H9 (cell line): ENCODE measurements at regions not wholly inside any gene's neighbourhood (a gene's known extent, or its start where the extent isn't known, plus 50 kb on each side); places are given as distances from the start of the nearest gene placed in this dataset.

Experiments used
- DNase-seq: peaks from one replicate; pipeline ENCODE4 v3.0.0-alpha.2; 2017
- H2AFZ ChIP-seq: one replicate; pipeline ENCODE4 v1.6.1; 2013; ENCODE audit warnings: mild to moderate bottlenecking, low read length, control low read depth, moderate library complexity
- H2AK5ac ChIP-seq: 2 replicates; pipeline ENCODE4 v1.6.1; 2013; ENCODE audit warnings: low read length, control low read depth, mixed read lengths; ENCODE audit not compliant: insufficient read length
- H2BK120ac ChIP-seq: one replicate; pipeline ENCODE4 v1.6.1; 2013; ENCODE audit warnings: low read depth, mild to moderate bottlenecking, low read length, control low read depth, inconsistent platforms; ENCODE audit not compliant: poor library complexity, severe bottlenecking
- H2BK12ac ChIP-seq: 2 replicates; pipeline ENCODE4 v1.6.1; 2013; ENCODE audit warnings: low read length, control low read depth, mixed read lengths, low read depth; ENCODE audit not compliant: insufficient read length
- H2BK15ac ChIP-seq: 2 replicates; pipeline ENCODE4 v1.6.1; 2013; ENCODE audit warnings: low read depth, low read length, control low read depth
- H2BK20ac ChIP-seq: one replicate; pipeline ENCODE4 v1.6.1; 2013; ENCODE audit warnings: low read depth, mild to moderate bottlenecking, low read length, control low read depth, inconsistent platforms; ENCODE audit not compliant: poor library complexity, severe bottlenecking
- H2BK5ac ChIP-seq: 2 replicates; pipeline ENCODE4 v1.6.1; 2013; ENCODE audit warnings: low read length, control low read depth, mixed read lengths; ENCODE audit not compliant: insufficient read length
- H3K14ac ChIP-seq: 2 replicates; pipeline ENCODE4 v1.6.1; 2013; ENCODE audit warnings: low read length, control low read depth; ENCODE audit not compliant: insufficient read depth
- H3K18ac ChIP-seq: 2 replicates; pipeline ENCODE4 v1.6.1; 2013; ENCODE audit warnings: low read depth, mild to moderate bottlenecking, mixed read lengths, low read length, control low read depth; ENCODE audit not compliant: insufficient read length
- H3K23ac ChIP-seq: 2 replicates; pipeline ENCODE4 v1.6.1; 2013; ENCODE audit warnings: low read length, control low read depth, mixed read lengths, low read depth; ENCODE audit not compliant: insufficient read length
- H3K23me2 ChIP-seq: 2 replicates; pipeline ENCODE4 v1.6.1; 2013; ENCODE audit warnings: low read depth, mild to moderate bottlenecking, mixed read lengths, low read length, control low read depth; ENCODE audit not compliant: insufficient read length, poor library complexity, severe bottlenecking
- H3K27ac ChIP-seq: 2 replicates; pipeline ENCODE4 v1.5.1; 2013; ENCODE audit warnings: low read length, control low read depth, mixed read lengths, low read depth; ENCODE audit not compliant: insufficient read length
- H3K27me3 ChIP-seq: 2 replicates; pipeline ENCODE4 v1.6.1; 2013; ENCODE audit warnings: low read length, control low read depth, inconsistent platforms; ENCODE audit not compliant: insufficient read depth
- H3K4ac ChIP-seq: 2 replicates; pipeline ENCODE4 v1.6.1; 2013; ENCODE audit warnings: low read depth, mild to moderate bottlenecking, control low read depth, inconsistent platforms, low read length, moderate library complexity
- H3K4me1 ChIP-seq: 2 replicates; pipeline ENCODE4 v1.6.1; 2013; ENCODE audit warnings: low read length, control low read depth, inconsistent platforms; ENCODE audit not compliant: insufficient read depth
- H3K4me2 ChIP-seq: 2 replicates; pipeline ENCODE4 v1.6.1; 2013; ENCODE audit warnings: low read length, control low read depth, mixed read lengths; ENCODE audit not compliant: insufficient read length, insufficient read depth
- H3K56ac ChIP-seq: 2 replicates; pipeline ENCODE4 v1.6.1; 2013; ENCODE audit warnings: low read depth, mild to moderate bottlenecking, mixed read lengths, low read length, control low read depth; ENCODE audit not compliant: insufficient read length
- H3K79me1 ChIP-seq: 2 replicates; pipeline ENCODE4 v1.6.1; 2013; ENCODE audit warnings: low read depth, mild to moderate bottlenecking, moderate library complexity, low read length, control low read depth, inconsistent platforms; ENCODE audit not compliant: insufficient read depth, poor library complexity, severe bottlenecking
- H3K79me2 ChIP-seq: 2 replicates; pipeline ENCODE4 v1.6.1; 2013; ENCODE audit warnings: low read length, control low read depth, inconsistent platforms; ENCODE audit not compliant: insufficient read depth
- H3K9ac ChIP-seq: 2 replicates; pipeline ENCODE4 v1.6.1; 2013; ENCODE audit warnings: low read length, control low read depth, mixed read lengths; ENCODE audit not compliant: insufficient read length; ENCODE audit errors: extremely low read depth
- H3K9me3 ChIP-seq: one replicate; pipeline ENCODE4 v1.6.1; 2013; ENCODE audit warnings: low read depth, low read length, inconsistent platforms; ENCODE audit not compliant: control insufficient read depth
- H3T11ph ChIP-seq: one replicate; pipeline ENCODE4 v1.6.1; 2013; ENCODE audit warnings: mild to moderate bottlenecking, low read length, control low read depth, inconsistent platforms
- H4K20me1 ChIP-seq: one replicate; pipeline ENCODE4 v1.6.1; 2013; ENCODE audit not compliant: control insufficient read depth, insufficient read length, insufficient read depth
- H4K5ac ChIP-seq: 2 replicates; pipeline ENCODE4 v1.6.1; 2013; ENCODE audit warnings: low read depth, mild to moderate bottlenecking, mixed read lengths, low read length, control low read depth; ENCODE audit not compliant: insufficient read length
- H4K8ac ChIP-seq: replicated peaks from 2 replicates; pipeline ENCODE4 v1.6.1; 2013; ENCODE audit warnings: low read length, control low read depth, mixed read lengths, low read depth; ENCODE audit not compliant: insufficient read length
- H4K91ac ChIP-seq: 2 replicates; pipeline ENCODE4 v1.6.1; 2013; ENCODE audit warnings: low read depth, mild to moderate bottlenecking, moderate library complexity, mixed read lengths, low read length, control low read depth; ENCODE audit not compliant: insufficient read length
- H3K27ac Mint-ChIP-seq, 3 experiments: 2 replicates in 2 of 3; 3 replicates in 1 of 3; pipeline ENCODE4 v1.8.0; 2020 to 2021; ENCODE audit warnings: mixed read lengths in 3 of 3, mild to moderate bottlenecking in 1 of 3, moderate library complexity in 1 of 3
- H3K27me3 Mint-ChIP-seq: 2 replicates; pipeline ENCODE4 v1.8.0; 2021; ENCODE audit warnings: low read depth, mild to moderate bottlenecking, moderate library complexity, mixed read lengths
- H3K36me3 Mint-ChIP-seq, 3 experiments: 2 replicates in 2 of 3; 3 replicates in 1 of 3; pipeline ENCODE4 v1.8.0; 2020 to 2021; ENCODE audit warnings: low read depth in 3 of 3, mixed read lengths in 3 of 3; ENCODE audit not compliant: insufficient read depth in 1 of 3
- H3K4me1 Mint-ChIP-seq, 2 experiments: 2 replicates each; pipeline ENCODE4 v1.8.0; 2020; ENCODE audit warnings: mixed read lengths in 2 of 2
- H3K4me3 Mint-ChIP-seq, 2 experiments: 2 replicates in 1 of 2; 3 replicates in 1 of 2; pipeline ENCODE4 v1.8.0; 2020 to 2021; ENCODE audit warnings: mild to moderate bottlenecking in 2 of 2, mixed read lengths in 2 of 2, moderate library complexity in 1 of 2
- H3K9me3 Mint-ChIP-seq, 2 experiments: 2 replicates in 1 of 2; 3 replicates in 1 of 2; pipeline ENCODE4 v1.8.0; 2020; ENCODE audit warnings: mild to moderate bottlenecking in 2 of 2, mixed read lengths in 2 of 2, moderate library complexity in 1 of 2
- WGBS: extraction: QIAGEN DNeasy Blood & Tissue Kit; methylation state at CpG from one replicate; pipeline ENCODE4 v1.1.7; 2013; ENCODE audit warnings: missing lambda C conversion rate, low lambda C conversion rate, mixed read lengths; ENCODE audit not compliant: insufficient read length; ENCODE audit errors: extremely low coverage; 5-methylcytosine and 5-hydroxymethylcytosine counted together
- TF ChIP-seq, protein P1 (sequence below): fragments of 200-600 bp; sonication (generic); conservative IDR thresholded peaks from 3 replicates; pipeline ENCODE4 v1.8.0; 2021; ENCODE audit warnings: antibody characterized with exemption, mild to moderate bottlenecking

GRCh38 chr14:82091097-82091496 is 557.4 kb upstream of the SEL1L start:
- TF ChIP-seq, protein P1, sequence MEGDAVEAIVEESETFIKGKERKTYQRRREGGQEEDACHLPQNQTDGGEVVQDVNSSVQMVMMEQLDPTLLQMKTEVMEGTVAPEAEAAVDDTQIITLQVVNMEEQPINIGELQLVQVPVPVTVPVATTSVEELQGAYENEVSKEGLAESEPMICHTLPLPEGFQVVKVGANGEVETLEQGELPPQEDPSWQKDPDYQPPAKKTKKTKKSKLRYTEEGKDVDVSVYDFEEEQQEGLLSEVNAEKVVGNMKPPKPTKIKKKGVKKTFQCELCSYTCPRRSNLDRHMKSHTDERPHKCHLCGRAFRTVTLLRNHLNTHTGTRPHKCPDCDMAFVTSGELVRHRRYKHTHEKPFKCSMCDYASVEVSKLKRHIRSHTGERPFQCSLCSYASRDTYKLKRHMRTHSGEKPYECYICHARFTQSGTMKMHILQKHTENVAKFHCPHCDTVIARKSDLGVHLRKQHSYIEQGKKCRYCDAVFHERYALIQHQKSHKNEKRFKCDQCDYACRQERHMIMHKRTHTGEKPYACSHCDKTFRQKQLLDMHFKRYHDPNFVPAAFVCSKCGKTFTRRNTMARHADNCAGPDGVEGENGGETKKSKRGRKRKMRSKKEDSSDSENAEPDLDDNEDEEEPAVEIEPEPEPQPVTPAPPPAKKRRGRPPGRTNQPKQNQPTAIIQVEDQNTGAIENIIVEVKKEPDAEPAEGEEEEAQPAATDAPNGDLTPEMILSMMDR: no peak
- Histone ChIP-seq H3K23me2 (no peaks in the 10 kb centered on the region), H2BK15ac (no peak overlapping the region), H4K5ac (no peak overlapping the region), H3K9ac (no peak overlapping the region), H2BK5ac (no peak overlapping the region), H3K27ac (no peak overlapping the region), H3K4me2 (no peak overlapping the region), H3K9me3 (no peaks in the 10 kb centered on the region), H4K8ac (no peak overlapping the region), H3K27me3 (no peaks in the 10 kb centered on the region), H3K79me2 (no peaks in the 10 kb centered on the region), H3K18ac (no peak overlapping the region), H2BK20ac (no peak overlapping the region), H2BK120ac (no peak overlapping the region), H3K4me1 (no peaks in the 10 kb centered on the region), H2AK5ac (no peak overlapping the region), H3K4ac (no peak overlapping the region), H2BK12ac (no peak overlapping the region), H3K23ac (no peak overlapping the region), H4K20me1 (no peaks in the 10 kb centered on the region), H2AFZ (no peak overlapping the region), H3K14ac (no peak overlapping the region), H3K56ac (no peak overlapping the region), H3K79me1 (no peaks in the 10 kb centered on the region), H3T11ph (no peak overlapping the region), H4K91ac (no peak overlapping the region)
- no peak overlapping the region for H3K27ac Mint-ChIP-seq
- H3K9me3 Mint-ChIP-seq: peaks cover 0 to 2% of the 10 kb centered on the region in 2 experiments; a peak in 1 of 5 replicates
- WGBS: no CpG with 5 or more reads among the region's 2 CpGs
- peaks cover 9 to 16% of the 10 kb centered on the region in 2 experiments for H3K4me1 Mint-ChIP-seq
- no peak for DNase-seq
- no peak overlapping the region for H3K4me3 Mint-ChIP-seq
- no peaks in the 10 kb centered on the region for H3K36me3 Mint-ChIP-seq
- H3K27me3 Mint-ChIP-seq: no peaks in the 10 kb centered on the region
